Stimulated activated effector memory CD8-positive, alpha-beta T cell treated with anti-CD3 and anti-CD28 coated beads, Interleukin-12 subunit alpha, Interleukin-12 subunit beta, amount 100 ng/mL, for 72 hours (primary cell): ENCODE measurements at regions not wholly inside any gene's neighbourhood (a gene's known extent, or its start where the extent isn't known, plus 50 kb on each side); places are given as distances from the start of the nearest gene placed in this dataset.

Experiments used
- ATAC-seq: fragments of 150-1000 bp; cut with Tn5 transposase; 2 replicates; pipeline ENCODE4 v1.10.0; 2021
- DNase-seq, 2 donors: peaks; one replicate each; pipeline ENCODE4 v3.0.0; 2021 to 2022; ENCODE audit warnings: low spot score in 2 of 2
- H3K27ac Mint-ChIP-seq: one replicate; pipeline ENCODE4 v1.8.0; 2022; ENCODE audit warnings: mild to moderate bottlenecking, mixed read lengths
- H3K36me3 Mint-ChIP-seq: one replicate; pipeline ENCODE4 v1.8.0; 2022; ENCODE audit warnings: mild to moderate bottlenecking, mixed read lengths
- H3K4me1 Mint-ChIP-seq: one replicate; pipeline ENCODE4 v1.8.0; 2022; ENCODE audit warnings: mixed read lengths
- H3K4me3 Mint-ChIP-seq: one replicate; pipeline ENCODE4 v1.8.0; 2022; ENCODE audit warnings: mild to moderate bottlenecking, mixed read lengths
- H3K9me3 Mint-ChIP-seq: one replicate; pipeline ENCODE4 v1.8.0; 2022; ENCODE audit warnings: mixed read lengths

DNA sequence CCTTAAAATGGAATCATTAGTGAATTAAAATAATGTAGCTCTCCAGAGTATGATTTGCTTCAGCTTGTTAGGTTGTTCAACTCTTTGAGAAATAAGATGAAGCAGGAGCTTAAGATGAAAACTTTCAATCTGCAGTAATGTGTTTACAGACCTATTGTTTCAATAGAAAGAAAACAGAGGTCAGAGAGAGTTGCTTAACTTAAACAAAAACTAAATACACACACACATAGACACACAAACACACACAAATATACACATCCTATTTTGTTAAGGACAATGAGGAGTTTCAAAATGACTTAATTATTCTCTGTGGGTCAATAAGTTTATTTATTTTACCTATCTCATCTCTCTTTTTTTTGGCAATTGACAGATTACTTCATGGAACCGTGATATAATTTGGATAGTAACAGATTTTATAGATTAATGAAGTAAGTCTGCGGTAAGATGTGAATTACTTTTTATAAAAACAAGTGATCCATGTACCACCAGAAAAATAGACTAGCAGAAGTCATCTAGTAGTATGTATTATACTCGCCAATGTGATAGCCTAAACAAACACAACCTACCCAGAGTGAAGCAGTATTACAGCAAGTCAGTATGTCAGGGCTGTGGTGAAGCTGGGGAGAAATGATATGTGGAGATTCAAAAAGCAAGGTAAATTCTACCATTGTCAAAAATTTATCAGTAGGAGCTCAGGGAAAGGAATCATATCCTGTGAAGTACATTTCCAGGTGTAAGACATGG lies 76.7 kb upstream of the DCBLD2 start:
- H3K36me3 Mint-ChIP-seq: no peaks in the 10 kb centered on the region
- no peaks in the 10 kb centered on the region for H3K4me1 Mint-ChIP-seq
- H3K9me3 Mint-ChIP-seq: peaks cover 3% of the 10 kb centered on the region
- no peak overlapping the region for H3K27ac Mint-ChIP-seq
- DNase-seq (no peak), ATAC-seq (no peak)
- H3K4me3 Mint-ChIP-seq: no peak overlapping the region

DNA sequence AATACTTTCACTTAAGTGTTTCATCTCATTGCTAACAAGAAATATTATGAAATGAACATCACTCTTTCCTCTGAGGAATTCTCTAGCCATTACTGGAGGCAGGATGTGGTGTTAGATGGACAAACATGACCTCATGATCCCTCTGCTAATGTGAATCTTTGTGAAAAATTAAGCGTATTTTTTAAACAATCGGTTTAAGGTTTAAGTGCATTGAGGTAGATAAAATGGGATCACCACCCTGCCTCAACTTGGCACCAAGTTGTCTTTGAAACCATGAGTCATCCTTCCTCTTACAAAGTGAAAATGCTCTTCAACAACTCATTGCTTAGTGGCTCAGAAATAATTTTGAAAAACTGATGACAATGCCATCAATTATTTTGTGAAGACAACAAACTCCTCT lies 76.0 kb upstream of the DCBLD2 start:
- Mint-ChIP-seq H3K4me3 (no peak overlapping the region), H3K9me3 (peaks cover 3% of the 10 kb centered on the region), H3K36me3 (no peaks in the 10 kb centered on the region), H3K4me1 (no peaks in the 10 kb centered on the region), H3K27ac (no peak overlapping the region)
- DNase-seq (no peak), ATAC-seq (no peak)

- no peak for DNase-seq
- H3K36me3 Mint-ChIP-seq: no peaks in the 10 kb centered on the region
- H3K9me3 Mint-ChIP-seq: peaks cover 3% of the 10 kb centered on the region
Measured at GRCh38 chr3:98974442-98974841, 72.9 kb upstream of the DCBLD2 start.

GRCh38 chr3:98972720-98973119 lies 71.2 kb upstream of the DCBLD2 start:
- Mint-ChIP-seq H3K9me3 (peaks cover 3% of the 10 kb centered on the region), H3K36me3 (no peaks in the 10 kb centered on the region), H3K4me1 (no peaks in the 10 kb centered on the region), H3K27ac (no peak overlapping the region), H3K4me3 (no peak overlapping the region)
- ATAC-seq: no peak
- DNase-seq: no peak

More at GRCh38 chr3:98974442-98974841, 72.9 kb upstream of the DCBLD2 start:
- Mint-ChIP-seq H3K4me3 (no peak overlapping the region), H3K4me1 (no peaks in the 10 kb centered on the region), H3K27ac (no peak overlapping the region)
- ATAC-seq: no peak

DNA sequence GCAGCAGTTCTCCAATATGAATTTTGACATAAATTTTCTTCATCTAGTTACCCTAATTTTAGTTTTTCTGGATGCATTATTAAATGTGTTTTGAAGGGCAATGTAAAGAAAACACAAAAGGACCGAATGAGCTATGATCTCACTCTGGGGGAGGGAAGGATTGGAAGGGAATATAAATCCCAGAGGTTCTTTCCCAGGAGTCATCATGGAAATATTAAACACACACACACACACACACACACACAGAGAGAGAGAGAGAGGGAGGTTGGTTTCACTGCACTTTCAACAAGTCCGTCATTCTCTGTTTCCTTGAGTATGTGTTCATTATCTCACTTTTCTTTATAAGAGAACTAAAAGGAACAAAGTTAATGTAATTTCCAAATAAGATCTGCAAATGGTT lies 70.7 kb upstream of the DCBLD2 start:
- Mint-ChIP-seq H3K27ac (no peak overlapping the region), H3K4me3 (no peak overlapping the region), H3K4me1 (no peaks in the 10 kb centered on the region), H3K36me3 (no peaks in the 10 kb centered on the region), H3K9me3 (peaks cover 6% of the 10 kb centered on the region)
- ATAC-seq: no peak
- no peak for DNase-seq

DNA sequence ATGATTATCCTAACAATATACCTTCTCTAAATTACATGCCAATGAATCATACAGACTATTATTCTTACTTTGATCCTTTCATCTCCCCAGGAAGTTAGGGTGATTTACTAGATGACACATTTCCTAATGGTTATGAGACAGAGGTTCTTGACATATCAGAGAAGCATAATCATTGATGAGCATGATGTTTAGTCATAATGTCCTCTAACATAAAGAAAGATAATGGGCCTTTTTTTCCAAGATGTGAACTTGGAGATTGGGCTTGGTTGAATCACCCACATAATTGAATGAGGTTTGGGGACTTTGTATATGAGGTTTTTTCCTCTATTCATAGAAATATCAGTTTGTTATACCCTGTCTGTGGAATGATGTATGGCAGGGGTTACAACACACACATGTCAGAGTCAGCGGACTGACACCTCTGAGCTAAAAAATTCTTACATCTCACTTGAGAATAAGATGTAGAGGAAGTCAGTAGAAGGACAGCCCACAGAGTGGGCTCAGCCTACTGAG lies 69.7 kb upstream of the DCBLD2 start:
- Mint-ChIP-seq H3K27ac (no peak overlapping the region), H3K4me3 (no peak overlapping the region), H3K9me3 (peaks cover 5% of the 10 kb centered on the region), H3K4me1 (no peaks in the 10 kb centered on the region), H3K36me3 (no peaks in the 10 kb centered on the region)
- ATAC-seq: peak; percentile 67
- DNase-seq: no peak

DNA sequence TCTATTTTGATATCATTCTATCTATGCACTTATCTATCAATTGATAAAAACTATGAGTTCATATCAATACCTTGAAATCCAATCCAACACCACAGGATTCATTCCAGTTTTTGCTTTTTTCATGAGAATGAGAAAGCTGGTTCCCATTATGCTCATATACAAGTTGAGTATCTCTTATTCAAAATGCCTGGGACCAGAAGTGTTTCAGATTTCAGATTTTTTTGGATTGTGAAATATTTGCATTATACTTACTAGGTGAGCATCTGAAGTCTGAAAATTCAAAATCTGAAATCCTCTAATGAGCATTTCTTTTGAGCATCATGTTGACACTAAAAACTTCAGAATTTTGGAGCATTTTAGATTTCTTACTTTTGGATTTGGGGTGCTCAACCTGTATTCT lies 67.8 kb upstream of the DCBLD2 start:
- no peak overlapping the region for H3K27ac Mint-ChIP-seq
- H3K36me3 Mint-ChIP-seq: no peaks in the 10 kb centered on the region
- H3K4me3 Mint-ChIP-seq: no peak overlapping the region
- DNase-seq (no peak), ATAC-seq (no peak)
- peaks cover 5% of the 10 kb centered on the region for H3K9me3 Mint-ChIP-seq
- no peaks in the 10 kb centered on the region for H3K4me1 Mint-ChIP-seq

- no peak overlapping the region for H3K4me3 Mint-ChIP-seq
Measured at GRCh38 chr3:98968824-98969223, 67.3 kb upstream of the DCBLD2 start.

GRCh38 chr3:98968347-98968746 lies 66.9 kb upstream of the DCBLD2 start:
- Mint-ChIP-seq H3K4me1 (no peaks in the 10 kb centered on the region), H3K36me3 (no peaks in the 10 kb centered on the region), H3K9me3 (peaks cover 5% of the 10 kb centered on the region), H3K4me3 (no peak overlapping the region), H3K27ac (no peak overlapping the region)
- no peak for ATAC-seq
- no peak for DNase-seq

More at GRCh38 chr3:98968824-98969223, 67.3 kb upstream of the DCBLD2 start:
- ATAC-seq: no peak
- H3K4me1 Mint-ChIP-seq: no peaks in the 10 kb centered on the region
- H3K36me3 Mint-ChIP-seq: no peaks in the 10 kb centered on the region
- peaks cover 5% of the 10 kb centered on the region for H3K9me3 Mint-ChIP-seq
- DNase-seq: no peak
- H3K27ac Mint-ChIP-seq: no peak overlapping the region

DNA sequence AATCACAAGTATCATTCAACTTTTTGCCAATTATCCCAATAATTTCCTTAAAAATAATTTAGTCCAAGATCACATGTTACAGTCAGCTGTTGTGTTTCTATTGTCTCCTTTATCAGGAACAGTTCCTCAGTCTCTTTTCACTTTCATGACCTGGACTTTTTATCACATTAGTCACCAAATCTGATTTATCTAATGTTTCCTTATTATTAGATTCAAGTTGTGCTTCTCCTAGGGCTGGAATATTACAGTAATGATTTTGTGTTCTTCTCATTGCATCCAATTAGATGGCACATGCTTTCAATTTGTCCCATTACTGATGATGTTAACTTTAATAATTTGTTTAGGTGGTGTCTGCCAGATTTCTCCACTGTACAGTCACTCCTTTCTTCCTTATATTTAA lies 66.3 kb upstream of the DCBLD2 start:
- H3K4me1 Mint-ChIP-seq: no peaks in the 10 kb centered on the region

DNA sequence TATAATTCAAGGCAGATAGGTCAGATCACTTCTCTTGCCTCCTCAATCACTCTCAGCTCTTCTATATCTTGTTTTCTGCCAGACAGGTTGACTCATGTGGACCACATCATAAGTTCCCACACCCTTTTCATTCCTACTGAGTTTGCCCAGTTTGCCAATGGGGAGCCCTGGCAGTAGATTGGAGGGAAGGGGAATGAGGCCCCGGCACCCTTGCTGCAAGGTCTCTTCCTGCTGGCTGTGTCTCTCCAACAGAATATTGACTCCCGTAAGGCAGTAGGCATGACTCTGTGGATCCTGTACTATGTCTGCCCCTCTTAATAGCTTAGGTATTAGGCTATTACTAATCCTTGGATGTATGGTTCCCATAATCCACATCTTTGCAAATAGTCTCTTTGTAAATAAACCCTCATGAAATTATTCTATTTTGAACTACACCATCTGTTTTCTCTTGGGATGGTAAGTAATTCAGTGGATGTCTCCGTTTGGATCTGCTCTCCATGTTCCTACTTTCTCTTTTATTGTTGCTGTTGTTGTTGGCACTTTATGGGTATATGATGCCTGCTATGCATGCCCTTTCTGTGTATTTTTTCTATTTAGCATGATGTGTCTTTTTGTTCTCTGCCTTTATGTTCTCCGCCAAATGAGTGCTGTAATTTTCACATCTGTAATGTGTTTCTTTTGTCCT lies 65.5 kb upstream of the DCBLD2 start:
- DNase-seq (no peak), ATAC-seq (no peak)
- H3K4me1 Mint-ChIP-seq: no peaks in the 10 kb centered on the region
- H3K9me3 Mint-ChIP-seq: peaks cover 5% of the 10 kb centered on the region
- H3K27ac Mint-ChIP-seq: no peak overlapping the region
- no peak overlapping the region for H3K4me3 Mint-ChIP-seq
- no peaks in the 10 kb centered on the region for H3K36me3 Mint-ChIP-seq

More for the DNA sequence above, 66.3 kb upstream of the DCBLD2 start:
- peaks cover 5% of the 10 kb centered on the region for H3K9me3 Mint-ChIP-seq
- H3K4me3 Mint-ChIP-seq: no peak overlapping the region
- ATAC-seq: no peak
- H3K36me3 Mint-ChIP-seq: no peaks in the 10 kb centered on the region
- no peak for DNase-seq
- H3K27ac Mint-ChIP-seq: no peak overlapping the region

GRCh38 chr3:98966434-98966833 lies 64.9 kb upstream of the DCBLD2 start:
- no peak for DNase-seq

DNA sequence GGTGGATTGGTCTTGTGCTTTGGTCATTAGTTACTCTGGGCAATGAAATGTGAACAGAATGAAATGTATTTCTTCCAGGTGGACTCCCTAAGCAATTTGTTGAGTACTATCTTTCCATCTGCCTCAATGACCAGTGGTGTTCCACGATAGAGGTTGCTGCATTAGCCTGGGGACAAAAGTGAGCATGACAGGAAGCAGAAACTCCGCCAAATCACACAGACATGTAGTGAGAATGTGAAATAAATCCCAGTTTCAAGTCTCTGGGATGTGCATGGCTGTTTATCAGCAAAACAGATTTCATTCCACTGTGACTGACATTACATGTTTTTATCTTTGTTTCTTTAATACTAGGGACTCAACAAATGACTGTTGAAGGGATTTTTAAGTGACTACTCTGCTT lies 63.3 kb upstream of the DCBLD2 start:
- H3K4me3 Mint-ChIP-seq: no peak overlapping the region

More at GRCh38 chr3:98966434-98966833, 64.9 kb upstream of the DCBLD2 start:
- no peak for ATAC-seq
- H3K4me3 Mint-ChIP-seq: no peak overlapping the region
- H3K9me3 Mint-ChIP-seq: peaks cover 5% of the 10 kb centered on the region
- H3K36me3 Mint-ChIP-seq: no peaks in the 10 kb centered on the region
- H3K4me1 Mint-ChIP-seq: no peaks in the 10 kb centered on the region
- H3K27ac Mint-ChIP-seq: no peak overlapping the region

GRCh38 chr3:98963546-98963945 lies 62.1 kb upstream of the DCBLD2 start:
- H3K27ac Mint-ChIP-seq: no peak overlapping the region
- peaks cover 5% of the 10 kb centered on the region for H3K9me3 Mint-ChIP-seq
- H3K4me1 Mint-ChIP-seq: no peaks in the 10 kb centered on the region
- no peak overlapping the region for H3K4me3 Mint-ChIP-seq
- DNase-seq (no peak), ATAC-seq (no peak)
- no peaks in the 10 kb centered on the region for H3K36me3 Mint-ChIP-seq

More for the DNA sequence above, 63.3 kb upstream of the DCBLD2 start:
- no peak overlapping the region for H3K27ac Mint-ChIP-seq
- no peaks in the 10 kb centered on the region for H3K4me1 Mint-ChIP-seq
- H3K9me3 Mint-ChIP-seq: peaks cover 5% of the 10 kb centered on the region
- H3K36me3 Mint-ChIP-seq: no peaks in the 10 kb centered on the region
- ATAC-seq (no peak), DNase-seq (no peak)

DNA sequence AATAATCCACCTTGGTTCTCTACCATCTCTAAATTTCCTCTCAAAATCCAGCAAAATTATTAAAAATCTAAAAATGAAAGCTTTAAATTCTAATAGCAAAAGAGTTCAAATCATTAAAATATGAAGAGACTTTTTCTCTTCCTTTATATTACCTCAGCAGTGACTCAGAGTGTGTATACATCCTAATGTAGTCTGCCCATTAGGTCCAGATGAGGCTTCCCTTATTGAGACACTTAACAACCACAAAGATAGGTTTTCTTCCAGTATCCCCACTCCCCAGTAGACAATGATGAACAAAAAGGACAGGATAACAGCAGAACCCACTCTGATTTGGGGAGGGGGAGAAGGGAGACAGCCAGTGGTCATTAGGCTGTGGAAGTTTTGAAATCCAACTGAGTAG lies 61.5 kb upstream of the DCBLD2 start:
- Mint-ChIP-seq H3K4me3 (no peak overlapping the region), H3K4me1 (no peaks in the 10 kb centered on the region), H3K9me3 (peaks cover 5% of the 10 kb centered on the region), H3K27ac (no peak overlapping the region), H3K36me3 (no peaks in the 10 kb centered on the region)
- ATAC-seq (no peak), DNase-seq (no peak)
